WERI-Rb-1 (cell line): ENCODE measurements at regions not wholly inside any gene's neighbourhood (a gene's known extent, or its start where the extent isn't known, plus 50 kb on each side); places are given as distances from the start of the nearest gene placed in this dataset.

Source experiments
- DNase-seq: peaks from one replicate; pipeline ENCODE4 v3.0.0-alpha.2; 2020
- H3K27ac ChIP-seq: fragments of 250-450 bp; sonication (Bioruptor Pico); 2 replicates; pipeline ENCODE4 v1.5.1; 2020; ENCODE audit warnings: mild to moderate bottlenecking, moderate library complexity
- H3K27me3 ChIP-seq: fragments of 250-450 bp; sonication (Bioruptor Pico); 2 replicates; pipeline ENCODE4 v1.5.1; 2021; ENCODE audit warnings: mild to moderate bottlenecking, low read depth, moderate library complexity; ENCODE audit not compliant: insufficient read depth, severe bottlenecking
- H3K36me3 ChIP-seq: fragments of 250-450 bp; sonication (Bioruptor Pico); 2 replicates; pipeline ENCODE4 v1.5.1; 2020; ENCODE audit warnings: mild to moderate bottlenecking, moderate library complexity
- H3K4me3 ChIP-seq: 2 replicates; pipeline ENCODE4 v1.5.1; 2011; ENCODE audit warnings: low read depth, mild to moderate bottlenecking, control low read depth, low read length
- H3K9me3 ChIP-seq: fragments of 250-450 bp; sonication (Bioruptor Pico); 2 replicates; pipeline ENCODE4 v1.5.1; 2021; ENCODE audit warnings: mild to moderate bottlenecking, moderate library complexity; ENCODE audit not compliant: severe bottlenecking
- CTCF ChIP-seq: IDR thresholded peaks from 2 replicates; pipeline ENCODE4 v1.5.1; 2011; ENCODE audit warnings: low read depth, mild to moderate bottlenecking, control low read depth, inconsistent platforms, low read length

GRCh38 chr19:28558783-28559182 lies 654.2 kb downstream of the UQCRFS1 start:
- Histone ChIP-seq H3K36me3 (no peaks in the 10 kb centered on the region), H3K27me3 (peaks cover 87% of the 10 kb centered on the region), H3K4me3 (no peak overlapping the region), H3K9me3 (no peaks in the 10 kb centered on the region), H3K27ac (no peak overlapping the region)
- TF ChIP-seq CTCF: no peak
- DNase-seq: no peak

DNA sequence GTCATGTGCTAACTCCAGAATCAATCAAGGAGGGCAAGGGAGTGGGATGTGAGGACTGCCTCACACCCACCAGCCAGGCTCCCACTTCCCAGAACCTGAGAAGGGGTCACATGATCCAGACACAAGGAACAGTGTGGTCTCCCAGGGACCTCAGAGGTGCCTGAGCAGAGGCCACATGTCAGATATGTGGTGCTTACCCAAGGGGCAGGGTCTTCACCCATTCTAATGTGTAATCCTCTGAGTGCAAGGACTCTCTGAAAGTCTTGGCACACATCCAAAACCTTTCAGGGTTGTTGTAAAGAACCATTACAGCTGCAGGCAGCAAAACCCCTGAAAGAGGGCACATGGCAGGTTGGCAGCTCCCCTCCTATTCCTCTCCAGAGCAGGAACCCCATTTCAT lies 656.6 kb downstream of the UQCRFS1 start:
- Histone ChIP-seq H3K27ac (no peak overlapping the region), H3K27me3 (peaks cover 86% of the 10 kb centered on the region), H3K4me3 (no peak overlapping the region), H3K36me3 (no peaks in the 10 kb centered on the region), H3K9me3 (no peaks in the 10 kb centered on the region)
- DNase-seq: no peak
- no peak for TF ChIP-seq CTCF

DNA sequence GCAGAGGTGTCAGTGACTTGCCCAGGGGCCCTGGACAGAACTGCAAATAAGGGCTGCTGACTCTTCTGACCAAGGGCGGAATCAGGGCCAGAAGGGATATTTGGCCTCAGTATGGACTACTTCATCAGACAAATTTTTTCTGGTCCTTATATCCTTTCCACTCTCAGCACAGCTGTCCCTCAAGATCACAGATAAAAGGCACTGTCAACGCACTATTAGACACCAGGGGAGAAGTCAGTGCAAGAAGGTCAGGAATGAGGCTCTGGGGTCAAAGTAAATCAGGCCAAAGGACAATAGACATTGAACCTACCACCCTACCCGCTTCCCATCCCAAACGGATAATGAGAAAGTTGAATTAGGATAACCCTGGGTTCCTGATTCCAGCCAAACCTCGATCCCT lies 657.6 kb downstream of the UQCRFS1 start:
- no peak overlapping the region for H3K27ac ChIP-seq
- H3K27me3 ChIP-seq: peaks cover 90% of the 10 kb centered on the region
- TF ChIP-seq CTCF: no peak
- DNase-seq: no peak
- no peak overlapping the region for H3K4me3 ChIP-seq
- H3K9me3 ChIP-seq: no peaks in the 10 kb centered on the region
- no peaks in the 10 kb centered on the region for H3K36me3 ChIP-seq

- Histone ChIP-seq H3K4me3 (no peak overlapping the region), H3K9me3 (no peaks in the 10 kb centered on the region), H3K27ac (no peak overlapping the region), H3K36me3 (no peaks in the 10 kb centered on the region), H3K27me3 (peaks cover 86% of the 10 kb centered on the region)
- TF ChIP-seq CTCF: no peak
- no peak for DNase-seq
These were observed 658.4 kb downstream of the UQCRFS1 start for GRCh38 chr19:28554321-28555091.

GRCh38 chr19:28553764-28554163 lies 659.2 kb downstream of the UQCRFS1 start:
- Histone ChIP-seq H3K9me3 (no peaks in the 10 kb centered on the region), H3K36me3 (no peaks in the 10 kb centered on the region), H3K4me3 (no peak overlapping the region), H3K27ac (no peak overlapping the region), H3K27me3 (peaks cover 88% of the 10 kb centered on the region)
- DNase-seq: no peak
- no peak for TF ChIP-seq CTCF

- no peak for DNase-seq
These were observed 659.9 kb downstream of the UQCRFS1 start for GRCh38 chr19:28553005-28553404.

More at GRCh38 chr19:28553005-28553404, 659.9 kb downstream of the UQCRFS1 start:
- Histone ChIP-seq H3K4me3 (no peak overlapping the region), H3K9me3 (no peaks in the 10 kb centered on the region), H3K36me3 (no peaks in the 10 kb centered on the region), H3K27ac (no peak overlapping the region), H3K27me3 (peaks cover 85% of the 10 kb centered on the region)
- TF ChIP-seq CTCF: no peak
